LNCaP clone FGC (cell line): ENCODE measurements at regions not wholly inside any gene's neighbourhood (a gene's known extent, or its start where the extent isn't known, plus 50 kb on each side); places are given as distances from the start of the nearest gene placed in this dataset.

Source experiments
- DNase-seq: peaks from one replicate; pipeline ENCODE4 v3.0.0-alpha.2; 2011; ENCODE audit warnings: low read depth
- H3K4me3 ChIP-seq: 2 replicates; pipeline ENCODE4 v1.5.1; 2011; ENCODE audit warnings: mild to moderate bottlenecking, low read depth, low read length, control low read depth
- CTCF ChIP-seq: IDR thresholded peaks from 2 replicates; pipeline ENCODE4 v1.5.1; 2012; ENCODE audit warnings: mild to moderate bottlenecking; ENCODE audit not compliant: control insufficient read depth, insufficient read depth; ENCODE audit errors: extremely low read depth

GRCh38 chr9:78566948-78567675 lies 270.2 kb downstream of the PSAT1 start:
- no peak for DNase-seq
- H3K4me3 ChIP-seq, result no peak overlapping the region
- no peak for TF ChIP-seq CTCF

DNA sequence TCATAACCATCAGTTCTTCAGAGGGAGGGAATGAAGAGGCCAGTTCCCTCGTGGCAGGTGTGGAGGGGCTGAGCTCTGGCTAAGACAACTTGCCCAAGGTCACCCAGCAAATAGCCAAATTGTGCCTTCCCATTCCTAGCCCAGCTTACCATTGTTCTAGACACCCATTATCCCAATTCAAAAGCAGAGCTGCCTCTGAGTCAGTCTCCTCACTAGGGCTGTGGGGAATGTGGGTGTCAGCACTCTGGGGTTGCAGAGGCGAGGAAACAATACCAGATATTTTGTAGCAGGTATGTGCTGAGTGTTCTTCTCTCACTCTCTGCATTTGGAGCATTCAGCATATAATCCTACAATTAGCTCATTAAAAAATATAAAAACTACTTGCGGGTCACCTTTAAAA lies 270.8 kb downstream of the PSAT1 start:
- no peak for DNase-seq
- no peak overlapping the region for H3K4me3 ChIP-seq
- no peak for TF ChIP-seq CTCF

GRCh38 chr9:78568774-78569173 lies 271.8 kb downstream of the PSAT1 start:
- H3K4me3 ChIP-seq, result no peak overlapping the region
- no peak for TF ChIP-seq CTCF

DNA sequence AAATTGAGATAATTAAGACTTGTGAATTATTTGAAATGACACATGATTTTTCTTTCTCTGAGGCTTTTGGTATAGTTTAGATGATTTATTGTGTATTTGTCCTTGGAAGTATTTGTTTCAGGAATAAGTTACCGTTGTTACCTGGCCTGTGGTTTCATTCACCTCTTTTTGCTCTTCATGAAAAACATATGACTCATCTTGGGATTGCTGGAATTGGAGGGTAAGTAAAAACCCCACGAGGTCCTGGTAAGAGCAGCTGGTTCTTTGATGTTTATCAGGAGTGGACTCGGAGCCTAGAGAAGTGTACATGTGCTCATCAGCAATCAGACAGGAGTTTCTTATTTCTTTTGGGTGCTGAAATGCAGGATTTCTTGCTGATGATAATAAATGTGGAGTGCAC lies 275.3 kb downstream of the PSAT1 start:
- TF ChIP-seq CTCF, result no peak
- no peak overlapping the region for H3K4me3 ChIP-seq
- DNase-seq, result no peak

More at GRCh38 chr9:78568774-78569173, 271.8 kb downstream of the PSAT1 start:
- no peak for DNase-seq

DNA sequence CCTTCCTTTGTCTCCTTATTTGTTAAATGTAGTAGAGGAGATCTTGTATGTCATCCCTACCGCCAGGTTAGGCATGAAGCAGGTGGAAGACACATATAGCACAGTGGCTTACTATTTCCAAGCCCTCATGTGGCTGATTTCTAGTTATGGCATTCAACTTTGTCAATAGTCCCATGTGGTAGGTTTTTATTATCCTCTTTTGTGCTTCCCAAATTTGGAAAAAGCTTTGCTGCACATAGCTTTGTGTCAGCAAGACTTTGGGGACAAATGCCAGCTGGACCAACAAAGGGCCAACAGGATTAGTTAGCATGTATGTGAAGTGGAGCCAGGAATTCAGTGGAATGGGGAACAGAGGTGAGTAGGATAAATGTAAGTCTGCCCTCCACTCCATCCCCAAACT lies 276.3 kb downstream of the PSAT1 start:
- H3K4me3 ChIP-seq, result no peak overlapping the region
- DNase-seq, result peak; percentile 25
- TF ChIP-seq CTCF, result no peak

- H3K4me3 ChIP-seq, result no peak overlapping the region
- DNase-seq, result no peak
- TF ChIP-seq CTCF, result no peak
Observed at GRCh38 chr9:78573669-78574068, 276.7 kb downstream of the PSAT1 start.

DNA sequence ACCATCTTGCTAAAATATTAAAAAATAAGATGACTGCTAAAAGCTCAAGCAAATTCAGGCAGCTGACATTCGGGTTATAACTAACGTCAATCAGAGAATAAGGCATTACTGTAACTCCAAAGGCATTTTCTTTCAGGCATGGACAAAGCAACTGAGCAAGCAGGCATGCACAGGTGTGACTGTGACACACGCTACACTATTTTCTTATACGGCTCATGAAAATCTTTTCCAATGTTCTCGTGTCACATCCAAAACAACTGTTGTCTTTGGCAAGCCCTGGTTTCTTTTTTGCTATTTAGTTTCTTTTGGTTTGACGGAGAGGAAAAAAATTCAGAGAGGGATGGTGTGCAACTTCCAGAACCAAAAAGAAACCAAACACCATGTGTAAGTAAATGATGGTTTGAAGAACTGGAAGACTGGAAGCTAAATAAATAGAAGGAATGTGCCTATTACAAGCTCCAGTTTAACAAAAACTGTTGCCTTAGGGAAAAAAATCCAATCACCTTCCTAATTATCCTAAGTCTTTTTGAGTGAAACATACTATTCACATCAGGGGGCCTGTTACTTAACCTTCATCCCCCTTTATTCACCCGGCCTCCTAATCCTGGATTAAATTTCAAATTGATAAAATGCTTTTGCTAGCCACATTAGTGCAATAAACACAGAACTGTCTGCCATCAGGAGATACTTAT lies 277.6 kb downstream of the PSAT1 start:
- H3K4me3 ChIP-seq, result no peak overlapping the region
- no peak for DNase-seq
- no peak for TF ChIP-seq CTCF
